Nephron progenitor cell (in vitro differentiated cells): ENCODE measurements at regions not wholly inside any gene's neighbourhood (a gene's known extent, or its start where the extent isn't known, plus 50 kb on each side); places are given as distances from the start of the nearest gene placed in this dataset.
"Not testable (repeated sequence)": the region's sequence is repeated elsewhere in the genome, so short reads cannot be mapped to it uniquely, and the experiment has no call there.

Source experiments
- DNase-seq: peaks from one replicate; pipeline ENCODE4 v3.0.0; 2021
- H3K27ac Mint-ChIP-seq: 2 replicates; pipeline ENCODE4 v1.8.0; 2021; ENCODE audit warnings: mild to moderate bottlenecking, moderate library complexity, mixed read lengths
- H3K27me3 Mint-ChIP-seq: 2 replicates; pipeline ENCODE4 v1.8.0; 2021; ENCODE audit warnings: mild to moderate bottlenecking, low read depth, mixed read lengths; ENCODE audit not compliant: poor library complexity
- H3K36me3 Mint-ChIP-seq: 2 replicates; pipeline ENCODE4 v1.8.0; 2021; ENCODE audit warnings: low read depth, mixed read lengths
- H3K4me1 Mint-ChIP-seq: 2 replicates; pipeline ENCODE4 v1.8.0; 2021; ENCODE audit warnings: mixed read lengths
- H3K4me3 Mint-ChIP-seq: 2 replicates; pipeline ENCODE4 v1.8.0; 2021; ENCODE audit warnings: mild to moderate bottlenecking, moderate library complexity, mixed read lengths
- H3K9me3 Mint-ChIP-seq: 2 replicates; pipeline ENCODE4 v1.8.0; 2021; ENCODE audit warnings: mild to moderate bottlenecking, moderate library complexity, mixed read lengths
- CTCF ChIP-seq: fragments of 200-600 bp; sonication (generic); IDR thresholded peaks from 2 replicates; pipeline ENCODE4 v1.5.0; 2021; ENCODE audit warnings: antibody characterized with exemption

DNA sequence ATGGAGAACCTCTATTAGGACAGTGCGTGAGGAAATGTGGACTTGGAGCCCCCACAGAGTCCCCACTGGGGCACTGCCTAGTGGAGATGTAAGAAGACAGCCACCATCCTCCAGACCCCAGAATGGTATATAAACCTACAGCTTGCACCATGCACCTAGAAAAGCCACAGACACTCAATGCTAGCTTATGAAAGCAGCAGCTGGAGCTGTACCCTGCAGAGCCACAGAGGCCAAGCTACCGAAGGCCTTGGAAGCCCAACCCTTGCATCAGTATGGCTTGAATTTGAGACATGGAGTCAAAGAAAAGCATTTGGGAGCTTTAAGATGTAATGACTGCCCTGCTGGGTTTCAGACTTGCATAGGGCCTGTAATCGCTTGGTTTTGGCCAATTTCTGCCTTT lies 361.3 kb downstream of the ZNF248 start:
- DNase-seq = no peak
- H3K9me3 Mint-ChIP-seq = peaks cover 70% of the 10 kb centered on the region
- H3K4me3 Mint-ChIP-seq = no peak overlapping the region
- TF ChIP-seq CTCF = no peak
- H3K27me3 Mint-ChIP-seq = no peaks in the 10 kb centered on the region
- H3K36me3 Mint-ChIP-seq = no peaks in the 10 kb centered on the region
- H3K27ac Mint-ChIP-seq = no peak overlapping the region
- H3K4me1 Mint-ChIP-seq = no peaks in the 10 kb centered on the region

DNA sequence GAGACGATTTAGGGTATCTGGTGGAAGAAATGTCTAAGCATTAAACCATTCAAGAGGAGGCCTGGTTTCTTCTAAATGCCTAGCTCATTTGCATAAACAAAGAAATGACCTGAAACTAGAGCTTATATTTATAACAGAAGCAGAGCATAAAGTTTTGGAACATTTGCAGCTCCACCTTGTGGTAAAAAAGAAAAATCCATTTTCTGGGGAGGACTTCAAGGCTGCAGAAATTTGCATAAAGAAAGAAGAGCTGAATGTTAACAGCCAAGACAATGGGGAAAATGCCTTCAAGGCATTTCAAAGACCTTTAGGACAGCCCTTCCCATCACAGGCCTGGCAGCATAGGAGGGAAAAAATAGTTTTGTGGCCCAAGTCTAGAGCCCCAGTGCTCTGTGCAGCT lies 362.0 kb downstream of the ZNF248 start:
- Mint-ChIP-seq H3K4me3 (no peak overlapping the region), H3K27me3 (no peaks in the 10 kb centered on the region), H3K9me3 (peaks cover 71% of the 10 kb centered on the region), H3K4me1 (no peaks in the 10 kb centered on the region), H3K27ac (no peak overlapping the region), H3K36me3 (no peaks in the 10 kb centered on the region)
- no peak for TF ChIP-seq CTCF
- DNase-seq = no peak

DNA sequence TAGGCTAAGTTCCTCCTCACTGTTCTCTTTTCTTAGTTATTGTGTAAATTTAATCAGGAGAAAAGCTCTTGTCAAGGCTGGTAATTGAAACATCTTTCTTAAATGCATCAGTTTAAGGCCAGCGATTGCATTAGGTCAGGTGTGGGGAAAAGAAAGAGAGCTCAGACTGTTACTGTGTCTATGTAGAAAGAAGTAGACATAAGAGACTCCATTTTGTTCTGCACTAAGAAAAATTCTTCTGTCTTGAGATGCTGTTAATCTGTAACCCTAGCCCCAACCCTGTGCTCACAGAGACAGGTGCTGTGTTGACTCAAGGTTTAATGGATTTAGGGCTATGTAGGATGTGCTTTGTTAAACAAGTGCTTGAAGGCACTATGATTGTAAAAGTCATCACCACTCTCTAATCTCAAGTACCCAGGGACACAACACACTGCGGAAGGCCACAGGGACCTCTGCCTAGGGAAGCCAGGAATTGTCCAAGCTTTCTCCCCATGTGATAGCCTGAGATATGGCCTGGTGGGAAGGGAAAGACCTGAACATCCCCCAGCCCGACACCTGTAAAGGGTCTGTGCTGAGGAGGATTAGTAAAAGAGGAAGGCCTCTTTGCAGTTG lies 364.1 kb downstream of the ZNF248 start:
- not testable (repeated sequence) for H3K4me3 Mint-ChIP-seq, DNase-seq, H3K27me3 Mint-ChIP-seq, H3K27ac Mint-ChIP-seq, H3K4me1 Mint-ChIP-seq, H3K36me3 Mint-ChIP-seq
- peaks cover 89% of the 10 kb centered on the region for H3K9me3 Mint-ChIP-seq

- H3K36me3 Mint-ChIP-seq = no peaks in the 10 kb centered on the region
- no peak for DNase-seq
- no peak overlapping the region for H3K4me3 Mint-ChIP-seq
- peaks cover 85% of the 10 kb centered on the region for H3K9me3 Mint-ChIP-seq
- H3K27ac Mint-ChIP-seq = no peak overlapping the region
- no peaks in the 10 kb centered on the region for H3K4me1 Mint-ChIP-seq
- no peak for TF ChIP-seq CTCF
- no peaks in the 10 kb centered on the region for H3K27me3 Mint-ChIP-seq
These were observed 364.9 kb downstream of the ANKRD30A start for GRCh38 chr10:37490266-37490665.

DNA sequence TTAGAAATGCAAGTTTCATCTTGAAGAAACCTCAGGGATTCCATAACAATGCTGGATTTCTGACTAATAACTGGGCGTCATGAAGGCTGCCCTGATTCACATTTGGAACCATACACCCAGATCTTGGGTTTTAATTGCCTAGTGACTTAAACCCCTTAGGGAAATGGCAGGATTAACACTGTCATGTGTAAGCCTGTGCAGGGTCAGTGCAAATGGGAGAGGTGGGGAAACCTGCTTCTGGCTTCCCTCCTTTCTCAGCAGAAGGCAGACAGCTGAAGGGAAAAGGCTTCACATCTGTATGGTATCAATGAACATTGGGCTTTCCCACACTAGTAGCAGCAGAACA lies 364.2 kb downstream of the ANKRD30A start:
- no peak overlapping the region for H3K4me3 Mint-ChIP-seq
- no peak overlapping the region for H3K27ac Mint-ChIP-seq
- no peaks in the 10 kb centered on the region for H3K4me1 Mint-ChIP-seq
- no peaks in the 10 kb centered on the region for H3K36me3 Mint-ChIP-seq
- peaks cover 85% of the 10 kb centered on the region for H3K9me3 Mint-ChIP-seq
- no peak for TF ChIP-seq CTCF
- no peaks in the 10 kb centered on the region for H3K27me3 Mint-ChIP-seq
- DNase-seq = no peak

DNA sequence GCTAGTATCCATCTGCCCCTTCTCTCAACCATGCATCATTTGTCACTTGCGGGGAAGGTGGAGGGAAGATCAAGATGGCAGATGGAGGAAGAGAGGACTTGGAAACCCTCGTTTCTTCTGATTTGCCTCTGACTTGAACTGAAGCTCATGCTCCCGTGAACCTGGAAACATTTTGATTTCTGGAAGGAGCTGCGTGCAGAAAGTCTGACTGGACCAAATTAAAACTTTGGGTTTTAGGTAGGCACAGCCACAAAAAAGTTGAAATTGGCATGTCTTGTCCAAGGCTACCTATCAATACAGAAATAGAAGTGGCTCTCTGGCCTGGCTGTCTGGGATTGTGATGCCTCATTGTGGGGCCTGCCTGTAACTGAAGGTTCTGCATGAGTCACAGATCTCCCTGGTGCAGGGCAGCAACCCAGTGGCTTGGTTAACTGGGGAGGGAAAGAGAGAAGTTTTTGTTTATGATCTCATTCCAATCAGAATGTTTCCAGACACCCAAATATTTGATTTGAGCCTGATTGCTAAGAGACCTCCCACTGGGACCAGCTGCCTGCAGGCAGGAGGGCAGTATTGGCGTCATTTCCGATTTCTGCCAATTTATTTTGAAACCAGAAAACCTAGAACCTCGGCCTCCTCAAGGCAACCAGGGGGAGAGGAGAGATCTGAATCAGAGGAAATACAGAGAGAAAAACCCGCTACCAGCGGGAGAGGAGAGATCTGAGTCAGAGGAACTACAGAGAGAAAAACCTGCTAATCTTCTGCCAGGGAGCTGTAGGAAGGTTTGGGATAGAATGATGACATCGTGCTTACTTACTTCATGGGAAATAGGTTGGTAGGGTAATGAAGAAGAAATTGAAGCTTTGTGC lies 363.6 kb downstream of the ANKRD30A start:
- Mint-ChIP-seq H3K27me3 (no peaks in the 10 kb centered on the region), H3K4me3 (no peak overlapping the region), H3K4me1 (no peaks in the 10 kb centered on the region), H3K27ac (no peak overlapping the region), H3K36me3 (no peaks in the 10 kb centered on the region), H3K9me3 (peaks cover 85% of the 10 kb centered on the region)
- TF ChIP-seq CTCF = no peak
- no peak for DNase-seq

DNA sequence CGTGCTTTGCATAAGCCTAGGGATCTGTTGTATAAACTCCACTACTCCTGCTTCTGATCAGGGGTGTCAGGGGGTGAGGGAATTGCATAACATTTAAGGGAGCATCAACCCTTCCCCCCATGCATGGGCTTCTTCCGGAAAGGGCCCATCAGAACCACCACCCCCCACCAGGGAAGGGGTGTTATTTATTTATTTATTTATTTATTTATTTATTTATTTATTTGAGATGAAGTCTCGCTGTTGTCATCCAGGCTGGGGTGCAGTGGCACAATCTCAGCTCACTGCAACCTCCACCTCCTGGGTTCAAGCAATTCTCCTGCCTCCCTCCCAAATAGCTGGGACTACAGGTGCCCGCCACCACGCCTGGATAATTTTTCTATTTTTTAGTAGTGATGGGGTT lies 355.2 kb downstream of the ANKRD30A start:
- H3K4me1 Mint-ChIP-seq, H3K27ac Mint-ChIP-seq, DNase-seq, H3K27me3 Mint-ChIP-seq, H3K36me3 Mint-ChIP-seq, H3K4me3 Mint-ChIP-seq: not testable (repeated sequence)
- peaks cover 86% of the 10 kb centered on the region for H3K9me3 Mint-ChIP-seq
